H1 (cell line): ENCODE measurements at regions not wholly inside any gene's neighbourhood (a gene's known extent, or its start where the extent isn't known, plus 50 kb on each side); places are given as distances from the start of the nearest gene placed in this dataset.

Source experiments
- FOSL1 ChIP-seq: IDR thresholded peaks from 2 replicates; pipeline ENCODE4 v1.6.1; 2011; ENCODE audit warnings: mild to moderate bottlenecking, low read depth, low read length, moderate library complexity; ENCODE audit not compliant: insufficient read depth
- MAFK ChIP-seq: IDR thresholded peaks from 2 replicates; pipeline ENCODE4 v1.6.1; 2012; ENCODE audit warnings: low read depth, mild to moderate bottlenecking, improper control_type of control experiment, low read length
- POU5F1 ChIP-seq: IDR thresholded peaks from 2 replicates; pipeline ENCODE4 v1.6.1; 2011; ENCODE audit warnings: low read depth, mild to moderate bottlenecking, low read length, moderate library complexity
- TF ChIP-seq, protein P1 (sequence below): IDR thresholded peaks from 2 replicates; pipeline ENCODE4 v1.6.1; 2011; ENCODE audit warnings: low read depth, mild to moderate bottlenecking, low read length; ENCODE audit not compliant: insufficient read depth

- TF ChIP-seq, protein P1, sequence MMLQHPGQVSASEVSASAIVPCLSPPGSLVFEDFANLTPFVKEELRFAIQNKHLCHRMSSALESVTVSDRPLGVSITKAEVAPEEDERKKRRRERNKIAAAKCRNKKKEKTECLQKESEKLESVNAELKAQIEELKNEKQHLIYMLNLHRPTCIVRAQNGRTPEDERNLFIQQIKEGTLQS = no peak
- no peak for TF ChIP-seq FOSL1
- TF ChIP-seq MAFK = no peak
- no peak for TF ChIP-seq POU5F1
Observed at GRCh38 chr5:164170814-164171213, 665.4 kb downstream of the MAT2B start (continued).
